Cardiac septum (tissue), 1 donor: ENCODE measurements at regions not wholly inside any gene's neighbourhood (a gene's known extent, or its start where the extent isn't known, plus 50 kb on each side); places are given as distances from the start of the nearest gene placed in this dataset.
"Not testable (repeated sequence)": the region's sequence is repeated elsewhere in the genome, so short reads cannot be mapped to it uniquely, and the experiment has no call there.

Experiments used
- DNase-seq: peaks from one replicate; pipeline ENCODE4 v3.0.0-alpha.2; 2020; ENCODE audit warnings: low spot score
- intact Hi-C: fragments of 100-400 bp; cut with DNase I; formaldehyde crosslinking; loops from one replicate; pipeline ENCODE4 v1.14.0; 2022
- donor health status: DM: no; HTN: no; CAD: no.

GRCh38 chr12:31834150-31834549 lies 105.3 kb upstream of the AMN1 start:
- no peak for DNase-seq

DNA sequence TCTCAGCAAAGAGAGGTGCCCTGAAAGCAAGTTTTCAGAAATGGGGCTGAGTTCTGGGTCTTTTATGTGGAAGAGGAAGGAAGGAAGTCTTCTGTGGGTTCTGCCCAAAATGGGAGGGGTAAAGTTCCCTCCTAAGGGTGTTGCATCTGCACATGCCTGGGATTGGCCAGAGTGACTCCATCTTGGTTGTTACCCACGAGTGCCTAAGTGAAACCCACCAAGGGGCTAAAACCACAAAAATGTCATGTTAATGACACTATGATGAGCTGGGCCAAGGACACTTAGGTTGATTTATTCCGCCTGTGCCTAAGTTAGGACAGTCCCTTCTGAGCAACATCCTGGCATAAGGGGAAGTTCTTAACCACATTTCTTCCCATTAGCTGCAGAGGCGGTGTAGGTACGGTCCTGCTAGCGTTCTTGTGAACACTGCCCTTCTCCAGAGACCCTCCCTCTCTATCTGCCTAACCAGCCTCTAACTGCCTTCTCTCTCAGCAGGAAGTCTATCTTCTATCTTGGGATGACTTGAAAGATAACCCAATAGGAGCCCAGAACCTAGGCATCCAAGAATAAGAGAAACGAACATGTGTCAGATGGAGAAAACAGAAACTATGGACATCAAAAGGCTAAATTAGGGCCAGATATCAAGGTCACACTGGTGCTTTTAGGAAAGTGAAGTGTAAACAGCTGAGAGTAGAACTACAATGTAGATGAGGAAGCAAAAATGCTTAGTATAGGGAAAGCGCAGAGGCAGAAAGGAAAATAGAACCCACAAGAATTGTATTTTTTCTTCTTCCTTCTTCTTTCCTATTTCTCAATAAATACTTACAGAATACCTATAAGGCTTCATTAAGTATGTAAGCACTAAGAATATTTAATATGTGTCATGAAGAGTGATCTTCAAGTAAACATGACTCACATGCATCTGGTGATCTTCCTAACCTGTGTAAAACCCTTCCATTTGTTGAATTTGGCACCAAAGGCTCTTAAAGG lies 104.2 kb upstream of the AMN1 start:
- no peak for DNase-seq
- intact Hi-C loops, result no loop called here

More at GRCh38 chr12:31834150-31834549, 105.3 kb upstream of the AMN1 start:
- intact Hi-C loops, result no loop called here

DNA sequence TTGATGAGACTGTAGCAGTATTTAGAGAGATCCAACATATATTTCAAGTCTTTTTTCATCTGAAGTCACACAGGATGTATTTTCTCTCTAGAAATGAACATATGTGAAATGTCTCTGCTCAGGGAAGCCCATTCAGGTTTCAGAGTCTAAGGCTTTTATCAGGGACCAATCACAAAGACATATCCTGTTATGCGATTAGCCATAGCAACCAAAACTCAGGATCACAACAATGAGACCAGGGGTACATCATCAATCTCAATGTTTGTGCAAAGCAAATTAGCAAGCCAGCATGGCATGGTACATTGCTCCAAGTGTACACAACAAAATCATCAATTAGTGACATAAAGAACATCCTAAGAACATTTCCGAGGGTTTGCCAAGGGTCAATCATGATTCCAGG lies 99.2 kb upstream of the AMN1 start:
- no peak for DNase-seq
- intact Hi-C loops, result no loop called here

GRCh38 chr12:31822761-31823160 lies 93.9 kb upstream of the AMN1 start:
- intact Hi-C loops, result no loop called here
- DNase-seq, result no peak

DNA sequence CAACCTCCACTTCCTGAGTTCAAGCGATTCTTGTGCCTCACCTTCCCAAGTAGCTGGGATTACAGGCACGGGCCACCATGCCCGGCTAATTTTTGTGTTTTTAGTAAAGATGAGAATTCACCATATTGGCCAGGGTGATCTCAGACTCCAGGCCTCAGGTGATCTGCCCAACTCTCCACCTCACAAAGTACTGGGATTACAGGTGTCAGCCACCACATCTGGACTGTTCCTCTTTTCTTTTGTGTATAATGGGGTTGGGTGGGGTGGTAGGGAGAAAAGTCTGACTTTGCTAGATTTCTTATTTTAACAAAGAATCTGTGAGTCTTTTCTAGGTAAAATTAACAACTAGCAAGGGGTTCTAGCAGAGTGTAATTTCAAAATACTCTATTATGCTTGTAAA lies 92.7 kb upstream of the AMN1 start:
- intact Hi-C loops, result no loop called here

DNA sequence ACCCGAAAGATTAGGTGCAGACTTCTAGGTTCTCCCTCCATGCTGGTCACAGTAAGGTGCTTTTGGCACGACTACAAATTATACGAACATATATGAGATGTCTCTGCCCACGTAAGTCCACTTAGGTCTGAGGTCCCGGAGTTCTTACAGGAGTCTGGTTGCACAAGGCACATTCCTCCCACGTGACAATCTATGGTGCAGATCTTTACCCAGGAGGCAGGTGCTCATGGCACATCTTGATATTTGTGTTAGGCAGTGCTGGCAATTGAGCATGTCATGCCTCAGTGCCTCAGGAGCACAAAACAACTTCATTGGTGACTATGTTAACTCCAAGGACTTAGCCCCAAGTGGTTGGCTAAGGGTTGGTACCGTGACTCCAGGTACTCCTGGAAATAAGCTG lies 92.0 kb upstream of the AMN1 start:
- intact Hi-C loops, result no loop called here
- no peak for DNase-seq

More for the DNA sequence above, 92.7 kb upstream of the AMN1 start:
- DNase-seq, result no peak

DNA sequence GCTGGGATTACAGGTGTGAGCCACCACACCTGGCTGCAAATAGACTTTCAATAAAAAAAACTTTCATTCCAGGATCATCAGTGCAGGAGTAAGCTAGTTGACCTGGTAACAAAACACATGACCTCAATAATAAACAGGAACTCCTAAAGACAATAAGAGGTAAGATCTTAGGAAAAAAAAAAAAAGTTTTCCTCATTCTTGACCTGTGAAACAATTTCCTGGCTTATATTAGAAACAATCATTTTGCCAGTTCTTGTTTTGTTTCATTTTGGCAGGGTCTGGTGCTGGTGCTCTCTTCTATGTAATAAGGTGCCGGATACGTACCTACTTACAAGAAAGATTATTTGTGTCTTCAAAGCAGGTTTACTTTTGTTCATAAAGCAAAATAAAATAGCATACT lies 90.6 kb upstream of the AMN1 start:
- DNase-seq, result no peak
- intact Hi-C loops, result no loop called here

DNA sequence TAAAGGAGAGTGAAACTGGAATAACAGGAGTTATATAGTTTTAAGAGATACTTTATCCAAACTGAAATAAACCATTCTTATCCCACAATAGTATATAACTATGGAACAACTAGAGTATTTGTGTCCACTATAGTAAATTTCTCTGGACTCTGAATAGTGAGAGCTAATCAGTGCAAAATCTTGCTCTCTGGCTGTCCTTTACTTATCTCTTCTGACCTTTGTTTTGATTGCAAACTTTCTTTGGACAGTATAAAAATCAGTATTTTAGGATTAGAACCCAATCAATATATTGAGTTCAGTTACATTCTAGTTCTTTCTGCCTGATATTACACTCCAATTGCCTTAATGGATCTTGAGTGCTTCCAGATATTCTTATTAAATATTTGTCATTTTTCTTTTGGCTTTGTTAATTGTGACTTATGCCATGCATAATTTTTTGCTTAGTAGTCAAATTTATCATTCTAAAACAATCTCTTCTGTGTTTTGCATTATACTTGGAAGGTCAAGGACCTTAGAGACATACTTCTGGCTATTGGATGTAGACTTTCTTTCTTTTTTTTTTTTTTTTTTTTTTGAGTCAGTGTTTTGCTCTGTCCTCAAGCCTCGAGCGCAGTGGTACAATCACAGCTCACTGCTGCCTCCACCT lies 89.9 kb upstream of the AMN1 start:
- intact Hi-C loops, result no loop called here
- DNase-seq, result no peak

GRCh38 chr12:31817120-31817519 lies 88.3 kb upstream of the AMN1 start:
- DNase-seq, result no peak
- intact Hi-C loops, result no loop called here

DNA sequence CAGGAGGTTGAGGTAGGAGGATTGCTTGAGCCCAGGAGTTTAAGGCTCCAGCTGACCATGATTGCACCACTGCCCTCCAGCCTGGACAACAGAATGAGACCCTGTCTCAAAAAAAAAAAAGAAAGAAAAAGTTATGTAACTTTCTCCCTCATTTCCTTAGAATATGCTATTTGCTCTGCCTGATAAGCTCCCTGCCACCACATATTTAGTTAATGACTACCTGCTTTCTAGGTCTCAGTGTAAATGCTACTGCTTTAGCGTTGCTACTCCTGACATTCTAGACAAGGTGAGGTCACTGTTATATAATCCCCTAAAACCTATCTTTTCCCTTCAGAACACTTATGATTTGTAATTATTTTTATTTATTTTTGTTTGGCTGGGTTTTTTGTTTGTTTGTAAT lies 86.3 kb upstream of the AMN1 start:
- no peak for DNase-seq
- intact Hi-C loops, result no loop called here

DNA sequence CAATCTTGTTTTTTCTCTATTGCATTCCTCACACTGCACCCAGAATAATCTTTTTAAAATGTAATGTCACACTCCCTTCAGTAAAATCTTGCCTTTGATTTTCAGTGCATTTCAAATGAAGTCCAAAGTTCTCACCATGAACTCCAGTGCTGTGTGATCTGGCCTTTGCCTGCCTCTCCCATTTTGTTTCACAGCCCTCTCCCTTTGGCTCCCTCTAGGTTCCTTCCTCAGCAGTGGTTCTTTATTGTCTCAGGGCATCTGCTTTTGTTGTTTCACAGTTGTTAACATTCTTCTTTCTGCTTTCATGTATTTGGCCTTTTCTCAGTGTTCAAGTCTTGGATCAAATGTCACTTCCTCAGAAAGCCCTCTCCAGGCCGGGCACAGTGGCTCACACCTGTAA lies 84.5 kb upstream of the AMN1 start:
- no peak for DNase-seq
- intact Hi-C loops, result no loop called here

- intact Hi-C loops, result no loop called here
- DNase-seq, result no peak
Measured at GRCh38 chr12:31807773-31808097, 78.9 kb upstream of the AMN1 start.

GRCh38 chr12:31807081-31807772 lies 78.4 kb upstream of the AMN1 start:
- DNase-seq, intact Hi-C loops: not testable (repeated sequence)

- DNase-seq, intact Hi-C loops: not testable (repeated sequence)
Measured at GRCh38 chr12:31805681-31806080, 76.9 kb upstream of the AMN1 start.

DNA sequence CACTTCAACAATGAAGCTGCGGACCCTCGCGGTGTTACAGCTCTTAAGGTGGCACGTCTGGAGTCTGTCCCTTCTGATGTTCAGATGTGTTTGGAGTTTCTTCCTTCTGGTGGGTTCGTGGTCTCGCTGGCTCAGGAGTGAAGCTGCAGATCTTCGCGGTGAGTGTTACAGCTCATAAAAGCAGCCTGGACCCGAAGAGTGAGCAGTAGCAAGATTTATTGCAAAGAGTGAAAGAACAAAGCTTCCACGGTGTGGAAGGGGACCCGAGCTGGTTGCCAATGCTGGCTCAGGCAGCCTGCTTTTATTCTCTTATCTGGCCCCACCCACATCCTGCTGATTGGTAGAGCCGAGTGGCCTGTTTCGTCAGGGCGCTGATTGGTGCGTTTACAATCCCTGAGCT lies 75.9 kb upstream of the AMN1 start:
- intact Hi-C loops, DNase-seq: not testable (repeated sequence)

DNA sequence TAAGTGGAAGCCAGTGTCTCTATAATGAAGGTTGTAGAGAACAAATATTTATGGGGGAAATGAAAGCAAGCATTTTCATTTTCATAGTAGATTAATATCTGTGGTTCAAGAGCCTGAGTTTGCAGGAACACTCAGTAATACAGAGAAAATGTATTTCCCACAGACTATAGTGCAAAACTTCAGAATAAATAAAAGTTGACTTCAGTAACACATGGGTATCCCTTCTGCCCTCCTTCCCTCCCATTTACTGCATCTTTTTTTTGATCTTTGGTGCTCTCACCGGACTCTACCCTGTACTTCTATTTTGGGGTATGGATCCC lies 75.3 kb upstream of the AMN1 start:
- intact Hi-C loops, result no loop called here
- no peak for DNase-seq

- intact Hi-C loops, result no loop called here
- DNase-seq, result no peak
Measured at GRCh38 chr12:31803306-31804184, 74.7 kb upstream of the AMN1 start.

- no peak for DNase-seq
- intact Hi-C loops, result no loop called here
Measured at GRCh38 chr12:31801872-31802271, 73.1 kb upstream of the AMN1 start.

GRCh38 chr12:31797230-31797872 lies 68.5 kb upstream of the AMN1 start:
- no peak for DNase-seq
- intact Hi-C loops, result no loop called here
